ENCODE measurements at regions not wholly inside any gene's neighbourhood (a gene's known extent, or its start where the extent isn't known, plus 50 kb on each side); places are given as distances from the start of the nearest gene placed in this dataset.
"Not testable (repeated sequence)": the region's sequence is repeated elsewhere in the genome, so short reads cannot be mapped to it uniquely, and the experiment has no call there.

- not testable (repeated sequence) for H3K27me3 ChIP-seq (ENCODE audit: control insufficient read depth, insufficient read depth, low read length); FAIRE-seq; H3K36me3 ChIP-seq (ENCODE audit: control insufficient read depth, insufficient read depth, low read length); DNase-seq (ENCODE audit: low read depth); H3K4me3 ChIP-seq (ENCODE audit: low read depth, low read length)
Observed at GRCh38 chr9:67397731-67398130, 405.4 kb upstream of the SPATA31A3 start.

- not testable (repeated sequence) for FAIRE-seq; DNase-seq (ENCODE audit: low read depth); H3K4me3 ChIP-seq (ENCODE audit: low read depth, low read length); H3K27me3 ChIP-seq (ENCODE audit: control insufficient read depth, insufficient read depth, low read length); H3K36me3 ChIP-seq (ENCODE audit: control insufficient read depth, insufficient read depth, low read length)
Observed at GRCh38 chr9:67394782-67395181, 402.4 kb upstream of the SPATA31A3 start.

GRCh38 chr9:67394038-67394437, 401.7 kb upstream of the SPATA31A3 start:
- not testable (repeated sequence) for DNase-seq (ENCODE audit: low read depth); H3K4me3 ChIP-seq (ENCODE audit: low read depth, low read length); H3K27me3 ChIP-seq (ENCODE audit: control insufficient read depth, insufficient read depth, low read length); H3K36me3 ChIP-seq (ENCODE audit: control insufficient read depth, insufficient read depth, low read length); FAIRE-seq

- not testable (repeated sequence) for H3K4me3 ChIP-seq (ENCODE audit: low read depth, low read length); FAIRE-seq; H3K27me3 ChIP-seq (ENCODE audit: control insufficient read depth, insufficient read depth, low read length); H3K36me3 ChIP-seq (ENCODE audit: control insufficient read depth, insufficient read depth, low read length); DNase-seq (ENCODE audit: low read depth)
Observed at GRCh38 chr9:67369664-67370063, 377.3 kb upstream of the SPATA31A3 start.

DNA sequence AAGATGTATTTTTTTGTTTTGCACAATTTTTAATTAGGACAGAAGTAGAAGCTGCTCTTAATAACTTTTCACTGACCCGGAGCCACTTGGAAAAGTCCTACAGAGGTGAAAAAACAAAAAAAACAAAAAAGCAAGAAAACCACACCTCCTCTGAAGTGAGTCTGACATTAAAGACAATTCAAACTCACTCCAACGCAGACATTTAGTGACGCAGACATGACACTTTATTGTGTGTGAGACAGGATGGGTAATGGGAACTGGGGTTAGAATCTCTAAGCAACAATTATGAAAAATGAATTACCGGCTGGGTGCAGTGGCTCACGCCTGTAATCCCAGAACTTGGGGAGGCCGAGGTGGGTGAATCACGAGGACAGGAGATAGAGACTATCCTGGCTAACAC, 370.0 kb upstream of the SPATA31A3 start:
- H3K27me3 ChIP-seq (ENCODE audit: control insufficient read depth, insufficient read depth, low read length); H3K36me3 ChIP-seq (ENCODE audit: control insufficient read depth, insufficient read depth, low read length); FAIRE-seq; H3K4me3 ChIP-seq (ENCODE audit: low read depth, low read length); DNase-seq (ENCODE audit: low read depth): not testable (repeated sequence)

GRCh38 chr9:67353961-67354360, 361.6 kb upstream of the SPATA31A3 start:
- not testable (repeated sequence) for FAIRE-seq; H3K36me3 ChIP-seq (ENCODE audit: control insufficient read depth, insufficient read depth, low read length)

DNA sequence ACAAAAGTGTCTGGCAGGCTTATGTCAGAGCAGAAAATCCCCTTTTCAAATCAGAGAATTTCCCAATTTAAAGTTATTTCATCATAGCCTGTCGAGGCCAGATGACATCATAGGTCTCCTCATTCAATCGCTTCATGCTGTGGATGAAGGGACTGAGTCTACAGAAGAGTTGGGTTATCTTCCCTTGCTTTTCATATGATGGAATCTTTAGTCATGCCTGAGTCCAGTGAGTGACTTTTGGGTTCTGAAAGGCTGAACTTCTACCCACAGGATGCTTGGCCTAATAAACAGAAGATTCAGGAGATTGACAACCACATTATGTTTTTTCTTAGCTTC, 357.0 kb upstream of the SPATA31A3 start:
- not testable (repeated sequence) for H3K36me3 ChIP-seq (ENCODE audit: control insufficient read depth, insufficient read depth, low read length); H3K27me3 ChIP-seq (ENCODE audit: control insufficient read depth, insufficient read depth, low read length); H3K4me3 ChIP-seq (ENCODE audit: low read depth, low read length); DNase-seq (ENCODE audit: low read depth); FAIRE-seq

More at GRCh38 chr9:67353961-67354360, 361.6 kb upstream of the SPATA31A3 start:
- H3K4me3 ChIP-seq (ENCODE audit: low read depth, low read length); H3K27me3 ChIP-seq (ENCODE audit: control insufficient read depth, insufficient read depth, low read length); DNase-seq (ENCODE audit: low read depth): not testable (repeated sequence)

- FAIRE-seq; DNase-seq (ENCODE audit: low read depth); H3K4me3 ChIP-seq (ENCODE audit: low read depth, low read length); H3K27me3 ChIP-seq (ENCODE audit: control insufficient read depth, insufficient read depth, low read length); H3K36me3 ChIP-seq (ENCODE audit: control insufficient read depth, insufficient read depth, low read length): not testable (repeated sequence)
Observed at GRCh38 chr9:67348562-67349423, 356.4 kb upstream of the SPATA31A3 start.

DNA sequence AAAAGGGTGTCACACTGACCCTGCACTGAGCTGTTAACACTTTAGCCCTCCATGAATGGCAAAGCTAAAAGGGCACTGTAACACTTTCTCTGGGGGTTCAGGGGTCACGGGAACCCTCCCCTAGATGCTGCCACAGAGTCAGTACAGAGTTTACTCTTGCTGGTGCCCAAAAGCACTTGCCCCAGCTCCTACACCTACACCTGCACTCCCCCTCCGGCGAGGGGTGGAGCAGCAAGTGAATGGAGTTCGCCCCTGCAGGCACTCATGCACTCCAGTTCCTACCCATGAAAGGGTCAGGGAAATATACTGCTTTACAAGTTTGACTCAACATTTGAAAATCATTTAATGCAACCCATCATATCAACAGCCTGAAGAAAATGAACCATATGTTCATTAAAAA, 355.7 kb upstream of the SPATA31A3 start:
- not testable (repeated sequence) for H3K36me3 ChIP-seq (ENCODE audit: control insufficient read depth, insufficient read depth, low read length); FAIRE-seq; H3K27me3 ChIP-seq (ENCODE audit: control insufficient read depth, insufficient read depth, low read length); H3K4me3 ChIP-seq (ENCODE audit: low read depth, low read length); DNase-seq (ENCODE audit: low read depth)

GRCh38 chr9:67339216-67339615, 346.9 kb upstream of the SPATA31A3 start:
- H3K4me3 ChIP-seq (ENCODE audit: low read depth, low read length); FAIRE-seq; DNase-seq (ENCODE audit: low read depth); H3K27me3 ChIP-seq (ENCODE audit: control insufficient read depth, insufficient read depth, low read length); H3K36me3 ChIP-seq (ENCODE audit: control insufficient read depth, insufficient read depth, low read length): not testable (repeated sequence)

DNA sequence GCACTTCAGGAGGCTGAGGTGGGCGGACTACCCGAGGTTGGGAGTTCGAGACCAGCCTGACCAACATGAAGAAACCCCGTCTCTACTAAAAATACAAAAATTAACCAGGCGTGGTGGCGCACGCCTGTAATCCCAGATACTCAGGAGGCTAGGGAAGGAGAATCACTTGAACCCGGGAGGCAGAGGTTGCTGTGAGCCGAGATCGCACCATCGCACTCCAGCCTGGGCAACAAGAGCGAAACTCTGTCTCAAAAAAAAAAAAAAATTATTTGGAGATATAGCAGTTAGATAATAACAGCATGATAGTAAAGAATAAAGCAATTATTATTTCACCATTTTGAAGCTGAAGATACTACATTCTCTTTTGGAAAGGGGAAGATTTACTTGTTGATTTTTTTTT, 345.9 kb upstream of the SPATA31A3 start:
- not testable (repeated sequence) for H3K36me3 ChIP-seq (ENCODE audit: control insufficient read depth, insufficient read depth, low read length); DNase-seq (ENCODE audit: low read depth); H3K27me3 ChIP-seq (ENCODE audit: control insufficient read depth, insufficient read depth, low read length); FAIRE-seq; H3K4me3 ChIP-seq (ENCODE audit: low read depth, low read length)

DNA sequence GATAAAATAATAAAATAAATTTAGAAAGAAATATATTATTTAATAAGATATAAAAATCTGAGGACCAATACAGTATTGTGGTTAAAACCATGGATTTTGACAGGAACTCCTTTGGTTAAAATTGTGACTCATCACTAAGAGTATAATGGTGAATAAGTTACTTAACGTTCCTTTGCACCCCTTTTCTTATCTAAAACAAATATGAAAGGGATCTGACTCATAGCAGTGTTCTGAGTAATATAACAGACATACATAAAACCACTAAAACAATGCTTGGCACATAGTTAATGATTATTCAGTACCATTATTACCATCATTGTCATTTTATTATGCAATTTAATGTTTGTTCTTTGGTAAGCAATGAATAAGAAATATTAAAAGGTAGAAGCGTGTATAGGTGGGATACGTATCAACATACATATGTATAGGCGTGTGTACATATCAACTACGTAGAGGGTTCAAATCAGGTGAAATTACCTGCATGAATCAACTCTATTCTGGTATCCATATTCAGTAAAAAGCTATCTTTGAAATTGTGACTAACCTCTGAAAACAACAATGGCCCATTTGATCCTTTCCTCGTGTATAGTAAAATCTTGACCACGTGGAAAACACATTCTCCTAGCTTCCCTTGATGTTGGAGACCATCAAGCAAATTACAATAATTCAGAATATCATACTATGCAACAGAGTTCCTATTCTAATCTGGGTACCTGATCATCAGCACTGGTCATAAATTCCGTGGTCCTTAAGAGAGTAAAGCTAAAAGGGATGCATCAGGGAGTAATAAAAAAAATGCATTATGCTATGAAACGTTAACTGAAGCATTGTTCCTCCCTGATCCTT, 342.6 kb upstream of the SPATA31A3 start:
- H3K27me3 ChIP-seq (ENCODE audit: control insufficient read depth, insufficient read depth, low read length); H3K36me3 ChIP-seq (ENCODE audit: control insufficient read depth, insufficient read depth, low read length); DNase-seq (ENCODE audit: low read depth); FAIRE-seq; H3K4me3 ChIP-seq (ENCODE audit: low read depth, low read length): not testable (repeated sequence)

DNA sequence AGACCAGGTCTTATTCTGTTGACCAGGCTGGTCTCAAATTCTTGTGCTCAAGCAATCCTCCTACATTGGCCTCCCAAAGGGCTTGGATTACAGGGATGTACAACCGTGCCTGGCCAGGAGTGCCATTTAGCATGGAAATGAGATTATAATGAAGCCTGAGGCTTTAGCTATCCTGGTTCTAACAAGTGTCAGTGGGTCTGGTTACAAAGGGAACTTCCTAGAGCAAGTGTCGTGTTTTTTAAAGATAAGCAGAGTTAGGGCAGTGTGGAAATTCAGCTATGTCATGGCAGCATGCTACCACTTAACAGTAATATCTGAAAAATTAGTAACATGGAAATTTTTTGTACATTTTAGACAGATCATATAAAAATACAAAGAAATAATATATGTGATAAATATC, 339.3 kb upstream of the SPATA31A3 start:
- FAIRE-seq; H3K36me3 ChIP-seq (ENCODE audit: control insufficient read depth, insufficient read depth, low read length); H3K4me3 ChIP-seq (ENCODE audit: low read depth, low read length); DNase-seq (ENCODE audit: low read depth); H3K27me3 ChIP-seq (ENCODE audit: control insufficient read depth, insufficient read depth, low read length): not testable (repeated sequence)

DNA sequence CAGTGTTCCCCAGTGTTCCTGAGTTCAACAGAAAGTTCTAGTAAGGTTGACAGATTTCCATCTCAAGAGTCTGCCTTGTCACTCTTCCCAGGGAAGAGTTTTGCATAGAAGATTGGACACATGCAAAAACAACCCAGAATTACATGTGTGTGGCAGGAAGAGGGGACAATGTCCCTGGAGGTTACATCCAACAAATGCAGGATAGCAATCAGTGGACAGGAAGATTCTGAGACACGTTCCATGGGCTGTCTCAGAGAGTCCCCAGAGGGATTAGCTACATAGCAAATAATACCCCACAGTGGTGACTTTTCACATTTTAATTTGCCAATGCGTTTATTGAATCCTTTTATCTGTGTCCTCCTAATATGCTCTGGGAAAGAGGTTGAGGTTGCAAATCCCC, 321.1 kb upstream of the SPATA31A3 start:
- not testable (repeated sequence) for DNase-seq (ENCODE audit: low read depth); FAIRE-seq; H3K36me3 ChIP-seq (ENCODE audit: control insufficient read depth, insufficient read depth, low read length); H3K4me3 ChIP-seq (ENCODE audit: low read depth, low read length); H3K27me3 ChIP-seq (ENCODE audit: control insufficient read depth, insufficient read depth, low read length)

Data from bronchial epithelial cell (primary cell).